ENCODE measurements at regions not wholly inside any gene's neighbourhood (a gene's known extent, or its start where the extent isn't known, plus 50 kb on each side); places are given as distances from the start of the nearest gene placed in this dataset.

GRCh38 chr1:175826705-175827104, 83.3 kb upstream of the TNR start:
- no peak for DNase-seq (ENCODE audit: low read depth in 2 of 2)

GRCh38 chr1:175824079-175824478, 80.7 kb upstream of the TNR start:
- DNase-seq (ENCODE audit: low read depth in 2 of 2): peak; percentile 3 to 24

- DNase-seq (ENCODE audit: low read depth in 2 of 2): no peak
Measured at GRCh38 chr1:175823406-175823805, 80.0 kb upstream of the TNR start.

GRCh38 chr1:175822580-175822979, 79.2 kb upstream of the TNR start:
- DNase-seq (ENCODE audit: low read depth in 2 of 2): no peak

GRCh38 chr1:175820456-175821025, 77.1 kb upstream of the TNR start:
- DNase-seq (ENCODE audit: low read depth in 2 of 2): no peak

GRCh38 chr1:175818929-175819328, 75.5 kb upstream of the TNR start:
- DNase-seq (ENCODE audit: low read depth in 2 of 2): no peak

GRCh38 chr1:175817445-175817844, 74.0 kb upstream of the TNR start:
- no peak for DNase-seq (ENCODE audit: low read depth in 2 of 2)

- DNase-seq (ENCODE audit: low read depth in 2 of 2): no peak
Measured at GRCh38 chr1:175814885-175815284, 71.5 kb upstream of the TNR start.

- DNase-seq (ENCODE audit: low read depth in 2 of 2): no peak
Measured at GRCh38 chr1:175812936-175813335, 69.5 kb upstream of the TNR start.

GRCh38 chr1:175810305-175810704, 66.9 kb upstream of the TNR start:
- no peak for DNase-seq (ENCODE audit: low read depth in 2 of 2)

- DNase-seq (ENCODE audit: low read depth in 2 of 2): no peak
Measured at GRCh38 chr1:175808999-175809398, 65.6 kb upstream of the TNR start.

GRCh38 chr1:175808573-175808972, 65.2 kb upstream of the TNR start:
- no peak for DNase-seq (ENCODE audit: low read depth in 2 of 2)

GRCh38 chr1:175804561-175804960, 61.2 kb upstream of the TNR start:
- no peak for DNase-seq (ENCODE audit: low read depth in 2 of 2)

GRCh38 chr1:175803413-175803812, 60.0 kb upstream of the TNR start:
- DNase-seq (ENCODE audit: low read depth in 2 of 2): no peak

- DNase-seq (ENCODE audit: low read depth in 2 of 2): no peak
Measured at GRCh38 chr1:175802407-175803123, 59.2 kb upstream of the TNR start.

- no peak for DNase-seq (ENCODE audit: low read depth in 2 of 2)
Measured at GRCh38 chr1:175801979-175802378, 58.6 kb upstream of the TNR start.

GRCh38 chr1:175797576-175797975, 54.2 kb upstream of the TNR start:
- no peak for DNase-seq (ENCODE audit: low read depth in 2 of 2)

GRCh38 chr1:175794586-175794985, 51.2 kb upstream of the TNR start:
- DNase-seq (ENCODE audit: low read depth in 2 of 2): no peak

GRCh38 chr1:175793617-175794016, 50.2 kb upstream of the TNR start:
- DNase-seq (ENCODE audit: low read depth in 2 of 2): no peak

Measured in lung microvascular endothelial cell (primary cell).